Hepatocyte (in vitro differentiated cells): ENCODE measurements at regions not wholly inside any gene's neighbourhood (a gene's known extent, or its start where the extent isn't known, plus 50 kb on each side); places are given as distances from the start of the nearest gene placed in this dataset.
"Not testable (repeated sequence)": the region's sequence is repeated elsewhere in the genome, so short reads cannot be mapped to it uniquely, and the experiment has no call there.

Experiments used
- DNase-seq: peaks from one replicate; pipeline ENCODE4 v3.0.0-alpha.2; 2016; ENCODE audit warnings: low spot score
- H2AFZ ChIP-seq: fragments of 200-600 bp; sonication (generic); 2 replicates; pipeline ENCODE4 v1.6.0; 2016; ENCODE audit warnings: antibody characterized with exemption, mild to moderate bottlenecking
- H3K27ac ChIP-seq: fragments of 200-600 bp; sonication (generic); 2 replicates; pipeline ENCODE4 v1.5.1; 2016; ENCODE audit warnings: mild to moderate bottlenecking
- H3K27me3 ChIP-seq: fragments of 200-600 bp; sonication (generic); 2 replicates; pipeline ENCODE4 v1.6.1; 2016
- H3K36me3 ChIP-seq: fragments of 200-600 bp; sonication (generic); replicated peaks from 2 replicates; pipeline ENCODE4 v1.5.1; 2016; ENCODE audit warnings: low read depth; ENCODE audit not compliant: insufficient read depth
- H3K4me1 ChIP-seq: fragments of 200-600 bp; sonication (generic); 2 replicates; pipeline ENCODE4 v1.5.1; 2016; ENCODE audit warnings: mild to moderate bottlenecking, moderate library complexity; ENCODE audit not compliant: insufficient read depth
- H3K4me2 ChIP-seq: fragments of 200-600 bp; sonication (generic); 2 replicates; pipeline ENCODE4 v1.6.0; 2016
- H3K4me3 ChIP-seq: fragments of 200-600 bp; sonication (generic); 2 replicates; pipeline ENCODE4 v1.5.1; 2016; ENCODE audit warnings: mild to moderate bottlenecking
- H3K79me2 ChIP-seq: fragments of 200-600 bp; sonication (generic); 2 replicates; pipeline ENCODE4 v1.6.0; 2017; ENCODE audit warnings: mild to moderate bottlenecking
- H3K9me2 ChIP-seq: fragments of 200-600 bp; sonication (generic); replicated peaks from 2 replicates; pipeline ENCODE4 v1.6.0; 2017; ENCODE audit warnings: mild to moderate bottlenecking; ENCODE audit not compliant: insufficient read depth
- H3K9me3 ChIP-seq: fragments of 200-600 bp; sonication (generic); 2 replicates; pipeline ENCODE4 v1.5.1; 2016; ENCODE audit warnings: low read depth, mild to moderate bottlenecking
- H4K20me1 ChIP-seq: fragments of 200-600 bp; sonication (generic); 2 replicates; pipeline ENCODE4 v1.6.0; 2016; ENCODE audit warnings: mild to moderate bottlenecking; ENCODE audit not compliant: insufficient read depth, poor library complexity, severe bottlenecking
- EZH2 ChIP-seq: fragments of 200-600 bp; sonication (generic); IDR thresholded peaks from 2 replicates; pipeline ENCODE4 v1.6.1; 2016; ENCODE audit warnings: antibody characterized with exemption, mild to moderate bottlenecking, borderline replicate concordance
- EZH2phosphoT487 ChIP-seq: fragments of 200-600 bp; sonication (generic); IDR thresholded peaks from one replicate; pipeline ENCODE4 v1.6.1; 2018; ENCODE audit warnings: antibody characterized with exemption, mild to moderate bottlenecking, low read depth, moderate library complexity; ENCODE audit not compliant: unreplicated experiment, severe bottlenecking
- WGBS: methylation state at CpG from one replicate; pipeline ENCODE4 v1.1.6; 2016; ENCODE audit warnings: low lambda C conversion rate; ENCODE audit errors: missing lambda C conversion rate; 5-methylcytosine and 5-hydroxymethylcytosine counted together
- TF ChIP-seq, protein P1 (sequence below): fragments of 200-600 bp; sonication (generic); IDR thresholded peaks from 2 replicates; pipeline ENCODE4 v1.5.1; 2016; ENCODE audit warnings: antibody characterized with exemption, mild to moderate bottlenecking; ENCODE audit not compliant: poor library complexity

DNA sequence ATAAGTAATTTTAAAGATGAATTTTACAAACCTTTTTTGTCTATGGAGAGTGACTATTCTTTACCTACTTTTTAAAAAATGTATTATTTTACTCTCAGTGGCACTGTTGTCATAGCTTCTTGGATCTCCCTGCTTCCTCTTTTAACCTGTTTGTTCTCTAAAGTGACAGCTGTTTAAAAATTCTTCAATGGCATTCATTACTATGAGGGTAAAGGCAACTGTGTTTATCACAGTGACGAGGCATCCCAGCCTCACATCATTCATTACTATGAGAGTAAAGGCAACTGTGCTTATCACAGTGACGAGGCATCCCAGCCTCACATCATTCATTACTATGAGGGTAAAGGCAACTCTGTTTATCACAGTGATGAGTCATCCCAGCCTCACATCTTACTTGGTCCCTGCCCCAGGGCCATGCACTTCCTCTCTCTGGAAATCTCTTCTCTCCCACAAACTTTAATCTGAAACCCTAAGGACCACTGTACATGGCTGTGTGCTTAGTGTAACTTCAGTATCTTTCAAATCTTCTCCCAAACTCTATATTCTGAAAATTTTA lies 101.7 kb upstream of the ZNF717 start:
- H3K4me2 ChIP-seq = no peak overlapping the region
- peak; percentile 13 for DNase-seq
- H4K20me1 ChIP-seq = no peaks in the 10 kb centered on the region
- no peak overlapping the region for H3K27ac ChIP-seq
- WGBS = 30% methylated on average over 2 of the region's 2 CpGs
- no peaks in the 10 kb centered on the region for H3K36me3 ChIP-seq
- H3K4me3 ChIP-seq = no peak overlapping the region
- TF ChIP-seq, protein P1, sequence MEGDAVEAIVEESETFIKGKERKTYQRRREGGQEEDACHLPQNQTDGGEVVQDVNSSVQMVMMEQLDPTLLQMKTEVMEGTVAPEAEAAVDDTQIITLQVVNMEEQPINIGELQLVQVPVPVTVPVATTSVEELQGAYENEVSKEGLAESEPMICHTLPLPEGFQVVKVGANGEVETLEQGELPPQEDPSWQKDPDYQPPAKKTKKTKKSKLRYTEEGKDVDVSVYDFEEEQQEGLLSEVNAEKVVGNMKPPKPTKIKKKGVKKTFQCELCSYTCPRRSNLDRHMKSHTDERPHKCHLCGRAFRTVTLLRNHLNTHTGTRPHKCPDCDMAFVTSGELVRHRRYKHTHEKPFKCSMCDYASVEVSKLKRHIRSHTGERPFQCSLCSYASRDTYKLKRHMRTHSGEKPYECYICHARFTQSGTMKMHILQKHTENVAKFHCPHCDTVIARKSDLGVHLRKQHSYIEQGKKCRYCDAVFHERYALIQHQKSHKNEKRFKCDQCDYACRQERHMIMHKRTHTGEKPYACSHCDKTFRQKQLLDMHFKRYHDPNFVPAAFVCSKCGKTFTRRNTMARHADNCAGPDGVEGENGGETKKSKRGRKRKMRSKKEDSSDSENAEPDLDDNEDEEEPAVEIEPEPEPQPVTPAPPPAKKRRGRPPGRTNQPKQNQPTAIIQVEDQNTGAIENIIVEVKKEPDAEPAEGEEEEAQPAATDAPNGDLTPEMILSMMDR = no peak
- no peak for TF ChIP-seq EZH2phosphoT487
- no peak overlapping the region for H2AFZ ChIP-seq
- H3K9me2 ChIP-seq = no peaks in the 10 kb centered on the region
- no peaks in the 10 kb centered on the region for H3K9me3 ChIP-seq
- H3K4me1 ChIP-seq = no peaks in the 10 kb centered on the region
- H3K79me2 ChIP-seq = no peaks in the 10 kb centered on the region
- H3K27me3 ChIP-seq = no peaks in the 10 kb centered on the region

DNA sequence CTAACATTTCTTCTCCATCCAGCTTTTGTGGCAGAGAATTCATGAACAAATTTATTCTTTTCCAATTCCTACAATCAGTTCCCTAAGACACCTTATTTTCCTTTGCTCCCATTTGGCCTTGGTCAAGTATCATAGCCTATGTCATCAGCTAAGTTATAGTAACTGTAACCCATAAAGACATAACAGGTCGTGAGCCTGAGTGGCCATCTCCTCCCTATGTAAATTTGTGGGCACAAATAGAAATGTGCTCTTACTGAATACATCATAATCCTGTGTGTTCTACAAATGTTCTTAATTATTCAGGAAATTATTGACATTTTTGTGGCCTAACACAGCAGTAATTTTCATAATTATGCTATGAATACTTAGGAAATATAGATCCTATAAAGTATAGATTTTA lies 108.9 kb upstream of the ZNF717 start:
- H3K4me1 ChIP-seq = no peaks in the 10 kb centered on the region
- H2AFZ ChIP-seq = no peak overlapping the region
- no peaks in the 10 kb centered on the region for H3K79me2 ChIP-seq
- H3K36me3 ChIP-seq = no peaks in the 10 kb centered on the region
- no peaks in the 10 kb centered on the region for H3K9me2 ChIP-seq
- TF ChIP-seq, protein P1 = no peak
- TF ChIP-seq EZH2phosphoT487 = no peak
- no peak for TF ChIP-seq EZH2
- H3K4me3 ChIP-seq = no peak overlapping the region
- no peak overlapping the region for H3K27ac ChIP-seq
- H3K9me3 ChIP-seq = no peaks in the 10 kb centered on the region
- DNase-seq = no peak
- 71% methylated on average over 1 of the region's 1 CpG for WGBS
- no peak overlapping the region for H3K4me2 ChIP-seq
- no peaks in the 10 kb centered on the region for H4K20me1 ChIP-seq
- no peaks in the 10 kb centered on the region for H3K27me3 ChIP-seq

DNA sequence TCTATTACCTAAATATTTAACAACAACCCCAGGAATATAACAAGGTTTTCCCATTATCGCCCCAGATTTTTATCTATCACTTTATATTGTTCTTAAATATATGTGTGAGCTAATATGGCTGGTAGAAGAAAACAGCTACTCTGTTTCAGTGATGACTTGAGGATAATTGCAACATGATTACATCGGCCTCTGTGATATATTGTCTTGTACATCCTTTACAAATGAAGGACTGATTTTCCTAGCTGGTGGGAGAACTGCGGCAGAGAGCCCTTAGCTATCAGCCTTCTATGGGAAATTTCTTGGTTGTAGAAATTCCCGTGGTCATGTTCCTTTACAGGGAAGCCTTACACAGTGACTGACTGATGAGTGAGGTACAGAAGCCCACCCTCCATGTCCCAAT lies 110.9 kb upstream of the ZNF717 start:
- Histone ChIP-seq H2AFZ (no peak overlapping the region), H3K4me3 (no peak overlapping the region), H3K36me3 (no peaks in the 10 kb centered on the region), H3K9me3 (no peaks in the 10 kb centered on the region), H3K4me2 (no peak overlapping the region), H3K79me2 (no peaks in the 10 kb centered on the region), H4K20me1 (no peaks in the 10 kb centered on the region), H3K9me2 (no peaks in the 10 kb centered on the region), H3K27ac (no peak overlapping the region), H3K27me3 (no peaks in the 10 kb centered on the region), H3K4me1 (no peaks in the 10 kb centered on the region)
- 94% methylated on average over 4 of the region's 4 CpGs for WGBS
- no peak for DNase-seq
- TF ChIP-seq EZH2 = no peak
- no peak for TF ChIP-seq EZH2phosphoT487
- TF ChIP-seq, protein P1 = no peak

DNA sequence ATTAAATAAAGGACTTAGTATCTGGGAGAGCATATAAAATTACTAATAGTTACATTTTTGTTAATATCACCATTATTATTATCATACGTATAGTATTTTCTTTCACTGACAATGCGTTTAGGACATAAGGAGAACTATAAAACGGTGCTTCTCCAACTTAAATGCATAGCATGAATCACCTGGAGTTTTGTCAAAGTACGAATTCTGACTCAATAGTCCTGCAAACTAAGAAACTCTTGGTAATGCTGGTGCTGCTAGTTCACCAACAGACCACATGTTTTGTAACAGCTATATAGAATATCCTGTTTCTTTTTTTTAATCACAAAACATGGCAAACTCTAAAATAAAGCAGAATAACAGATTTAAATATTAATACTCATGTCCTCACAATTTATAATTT lies 116.1 kb upstream of the ZNF717 start:
- not testable (repeated sequence) for H4K20me1 ChIP-seq
- WGBS = 82% methylated on average over 4 of the region's 4 CpGs

More for the DNA sequence above, 116.1 kb upstream of the ZNF717 start:
- H3K9me2 ChIP-seq, H3K4me1 ChIP-seq, H3K36me3 ChIP-seq, H3K9me3 ChIP-seq, H3K4me2 ChIP-seq, H3K27me3 ChIP-seq, H3K79me2 ChIP-seq, H3K4me3 ChIP-seq, H3K27ac ChIP-seq, H2AFZ ChIP-seq, DNase-seq: not testable (repeated sequence)
